Liver (tissue), 8 donors: ENCODE measurements at regions not wholly inside any gene's neighbourhood (a gene's known extent, or its start where the extent isn't known, plus 50 kb on each side); places are given as distances from the start of the nearest gene placed in this dataset.

Experiments used
- DNase-seq: peaks from one replicate; pipeline ENCODE4 v3.0.0-alpha.2; 2017; ENCODE audit warnings: low spot score
- H3K27ac ChIP-seq, 2 donors: one replicate each; pipeline ENCODE4 v1.7.0; 2013; ENCODE audit warnings: inconsistent platforms in 2 of 2, low read length in 2 of 2, control low read depth in 1 of 2, low read depth in 1 of 2, mild to moderate bottlenecking in 1 of 2
- H3K27me3 ChIP-seq, 4 donors: one replicate each; pipeline versions ENCODE4 v1.6.1 to v1.7.0; 2013; ENCODE audit warnings: low read length in 3 of 4, inconsistent platforms in 1 of 4, mild to moderate bottlenecking in 1 of 4, moderate library complexity in 1 of 4; ENCODE audit not compliant: control insufficient read depth in 4 of 4, insufficient read depth in 4 of 4
- H3K36me3 ChIP-seq, 4 donors: one replicate each; pipeline versions ENCODE4 v1.6.1 to v1.7.0; 2013; ENCODE audit warnings: low read length in 3 of 4, mild to moderate bottlenecking in 3 of 4, low read depth in 1 of 4, moderate library complexity in 1 of 4; ENCODE audit not compliant: control insufficient read depth in 4 of 4, insufficient read depth in 3 of 4
- H3K4me1 ChIP-seq, 4 donors: one replicate each; pipeline versions ENCODE4 v1.6.1 to v1.7.0; 2013; ENCODE audit warnings: low read length in 3 of 4, mild to moderate bottlenecking in 3 of 4, moderate library complexity in 1 of 4; ENCODE audit not compliant: control insufficient read depth in 4 of 4, insufficient read depth in 4 of 4
- H3K4me3 ChIP-seq, 3 donors: one replicate each; pipeline versions ENCODE4 v1.6.1 to v1.7.0; 2013; ENCODE audit warnings: low read length in 3 of 3, control low read depth in 1 of 3, low read depth in 1 of 3, mild to moderate bottlenecking in 1 of 3
- H3K9ac ChIP-seq, 2 donors: one replicate each; pipeline ENCODE4 v1.7.0; 2013; ENCODE audit warnings: low read length in 2 of 2, mild to moderate bottlenecking in 2 of 2, moderate library complexity in 2 of 2, control low read depth in 1 of 2, low read depth in 1 of 2
- H3K9me3 ChIP-seq, 4 donors: one replicate each; pipeline versions ENCODE4 v1.6.1 to v1.7.0; 2013; ENCODE audit warnings: low read length in 3 of 4; ENCODE audit not compliant: control insufficient read depth in 4 of 4
- ATF3 ChIP-seq: IDR thresholded peaks from 2 replicates; pipeline ENCODE4 v1.6.1; 2016; ENCODE audit warnings: antibody characterized with exemption
- CTCF ChIP-seq: fragments of 150-350 bp; IDR thresholded peaks from 2 replicates; pipeline ENCODE4 v1.5.1; 2017; ENCODE audit warnings: improper control_type of control experiment, low read depth, low read length; ENCODE audit not compliant: missing input control
- EGR1 ChIP-seq, 2 donors: IDR thresholded peaks; 2 replicates each; pipeline ENCODE4 v1.6.1; 2016 to 2018; ENCODE audit warnings: antibody characterized with exemption in 2 of 2, low read depth in 2 of 2
- FOXA1 ChIP-seq: IDR thresholded peaks from 2 replicates; pipeline ENCODE4 v1.6.1; 2016; ENCODE audit warnings: antibody characterized with exemption
- GABPA ChIP-seq, 2 donors: IDR thresholded peaks in 1 of 2; conservative IDR thresholded peaks in 1 of 2; 2 replicates each; pipeline ENCODE4 v1.6.1; 2016; ENCODE audit warnings: antibody characterized with exemption in 2 of 2, mild to moderate bottlenecking in 1 of 2, moderate library complexity in 1 of 2
- HNF4A ChIP-seq, 2 donors: conservative IDR thresholded peaks; 2 replicates each; pipeline ENCODE4 v1.6.1; 2016; ENCODE audit warnings: antibody characterized with exemption in 2 of 2, mild to moderate bottlenecking in 2 of 2
- NR2F2 ChIP-seq: IDR thresholded peaks from 2 replicates; pipeline ENCODE4 v1.6.1; 2016; ENCODE audit warnings: antibody characterized with exemption
- RAD21 ChIP-seq, 2 donors: IDR thresholded peaks; 2 replicates each; pipeline ENCODE4 v1.6.1; 2016; ENCODE audit warnings: antibody characterized with exemption in 2 of 2, mild to moderate bottlenecking in 2 of 2
- RXRA ChIP-seq, 2 donors: IDR thresholded peaks; 2 replicates each; pipeline ENCODE4 v1.6.1; 2017 to 2018; ENCODE audit warnings: antibody characterized with exemption in 2 of 2, mild to moderate bottlenecking in 1 of 2
- TAF1 ChIP-seq: conservative IDR thresholded peaks from 2 replicates; pipeline ENCODE4 v1.6.1; 2016; ENCODE audit warnings: antibody characterized with exemption, mild to moderate bottlenecking
- YY1 ChIP-seq: IDR thresholded peaks from 2 replicates; pipeline ENCODE4 v1.6.1; 2016; ENCODE audit warnings: antibody characterized with exemption, mild to moderate bottlenecking
- ZBTB33 ChIP-seq: IDR thresholded peaks from 2 replicates; pipeline ENCODE4 v1.6.1; 2016; ENCODE audit warnings: antibody characterized with exemption
- WGBS: extraction: QIAGEN DNeasy Blood & Tissue Kit; methylation state at CpG from one replicate; pipeline ENCODE4 v1.1.7; 2013; 5-methylcytosine and 5-hydroxymethylcytosine counted together
- TF ChIP-seq, protein P1 (sequence below): IDR thresholded peaks from 2 replicates; pipeline ENCODE4 v1.6.1; 2016; ENCODE audit warnings: antibody characterized with exemption, mild to moderate bottlenecking
- donor health status: healthy.
- donor health status: healthy.
- donor health status: healthy.
- donor health status: healthy.
- donor health status: healthy.

DNA sequence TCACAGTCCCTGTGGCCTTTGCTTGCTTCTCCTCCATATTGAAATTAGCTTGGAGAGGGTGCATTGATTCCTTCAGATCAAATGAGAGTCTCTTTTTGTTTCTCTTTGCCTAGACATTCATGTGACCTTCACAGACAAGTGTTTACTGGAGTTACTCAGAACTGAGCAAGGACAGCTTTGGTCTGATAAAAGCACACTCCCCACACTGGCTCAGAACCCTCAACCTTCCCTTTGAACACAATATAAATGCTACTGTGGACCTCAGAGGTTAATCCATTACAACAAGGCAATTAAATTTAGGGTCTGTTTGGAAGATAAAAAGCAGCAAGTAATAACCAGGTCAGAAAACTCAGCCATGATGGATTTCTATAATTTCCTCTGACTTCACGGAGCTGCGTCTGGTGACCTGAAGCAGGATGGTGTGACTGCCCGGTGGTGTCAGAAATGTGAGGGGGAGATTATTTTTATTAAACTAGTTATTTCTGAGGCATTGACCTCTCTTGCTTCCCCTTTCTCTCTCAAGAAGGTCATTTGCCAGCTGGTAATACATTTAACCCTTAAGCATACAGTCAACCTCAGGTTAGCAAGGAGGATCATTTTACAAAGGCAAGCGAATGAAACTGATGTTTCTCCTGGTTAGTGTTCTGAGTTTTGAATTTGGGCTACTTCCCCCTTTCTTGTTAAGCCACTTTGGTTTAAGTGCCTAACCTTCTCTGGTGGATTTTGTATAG lies 208.2 kb downstream of the CLIC5 start:
- Histone ChIP-seq H3K27me3 (peaks cover 0 to 8% (median under 1%) of the 10 kb centered on the region in 4 donors), H3K4me3 (no peak overlapping the region), H3K36me3 (no peaks in the 10 kb centered on the region), H3K9me3 (no peaks in the 10 kb centered on the region), H3K4me1 (no peaks in the 10 kb centered on the region), H3K9ac (no peak overlapping the region), H3K27ac (no peak overlapping the region)
- TF ChIP-seq TAF1 (no peak), NR2F2 (no peak), HNF4A (conservative IDR thresholded peaks at IDR 0.05) (no peak), FOXA1 (no peak), RXRA (IDR thresholded peaks at IDR 0.05) (no peak), CTCF (no peak), RAD21 (IDR thresholded peaks at IDR 0.05) (no peak), ATF3 (no peak)
- TF ChIP-seq, protein P1, sequence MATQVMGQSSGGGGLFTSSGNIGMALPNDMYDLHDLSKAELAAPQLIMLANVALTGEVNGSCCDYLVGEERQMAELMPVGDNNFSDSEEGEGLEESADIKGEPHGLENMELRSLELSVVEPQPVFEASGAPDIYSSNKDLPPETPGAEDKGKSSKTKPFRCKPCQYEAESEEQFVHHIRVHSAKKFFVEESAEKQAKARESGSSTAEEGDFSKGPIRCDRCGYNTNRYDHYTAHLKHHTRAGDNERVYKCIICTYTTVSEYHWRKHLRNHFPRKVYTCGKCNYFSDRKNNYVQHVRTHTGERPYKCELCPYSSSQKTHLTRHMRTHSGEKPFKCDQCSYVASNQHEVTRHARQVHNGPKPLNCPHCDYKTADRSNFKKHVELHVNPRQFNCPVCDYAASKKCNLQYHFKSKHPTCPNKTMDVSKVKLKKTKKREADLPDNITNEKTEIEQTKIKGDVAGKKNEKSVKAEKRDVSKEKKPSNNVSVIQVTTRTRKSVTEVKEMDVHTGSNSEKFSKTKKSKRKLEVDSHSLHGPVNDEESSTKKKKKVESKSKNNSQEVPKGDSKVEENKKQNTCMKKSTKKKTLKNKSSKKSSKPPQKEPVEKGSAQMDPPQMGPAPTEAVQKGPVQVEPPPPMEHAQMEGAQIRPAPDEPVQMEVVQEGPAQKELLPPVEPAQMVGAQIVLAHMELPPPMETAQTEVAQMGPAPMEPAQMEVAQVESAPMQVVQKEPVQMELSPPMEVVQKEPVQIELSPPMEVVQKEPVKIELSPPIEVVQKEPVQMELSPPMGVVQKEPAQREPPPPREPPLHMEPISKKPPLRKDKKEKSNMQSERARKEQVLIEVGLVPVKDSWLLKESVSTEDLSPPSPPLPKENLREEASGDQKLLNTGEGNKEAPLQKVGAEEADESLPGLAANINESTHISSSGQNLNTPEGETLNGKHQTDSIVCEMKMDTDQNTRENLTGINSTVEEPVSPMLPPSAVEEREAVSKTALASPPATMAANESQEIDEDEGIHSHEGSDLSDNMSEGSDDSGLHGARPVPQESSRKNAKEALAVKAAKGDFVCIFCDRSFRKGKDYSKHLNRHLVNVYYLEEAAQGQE, result no peak
- 75% methylated on average over 4 of the region's 4 CpGs for WGBS
- DNase-seq, result no peak

DNA sequence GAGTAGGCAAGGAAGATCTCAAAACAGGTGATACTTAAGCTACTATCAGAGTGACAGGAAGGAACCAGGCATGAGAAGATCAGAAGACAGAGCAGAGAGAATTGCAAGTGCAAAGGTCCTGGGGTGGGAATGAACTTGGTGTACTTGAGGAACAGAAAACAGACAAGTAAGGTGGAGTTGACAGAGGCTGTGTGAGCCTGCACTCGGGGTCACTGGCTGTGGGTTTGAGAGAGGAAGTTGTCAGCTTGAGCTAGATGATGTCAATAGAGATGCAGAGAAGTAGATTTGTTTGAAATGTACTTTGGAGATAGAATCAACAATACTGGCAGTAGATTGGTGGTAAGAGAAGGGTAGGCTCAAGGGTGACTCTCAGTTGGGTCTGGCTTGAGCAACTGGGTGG lies 209.5 kb downstream of the CLIC5 start:
- no peaks in the 10 kb centered on the region for H3K4me1 ChIP-seq
- no peaks in the 10 kb centered on the region for H3K9me3 ChIP-seq
- TF ChIP-seq GABPA (IDR thresholded peaks at IDR 0.05 in 1 of 2, conservative IDR thresholded peaks at IDR 0.05 in 1 of 2) (no peak), TAF1 (no peak), EGR1 (IDR thresholded peaks at IDR 0.05; ENCODE audit: low read depth in 2 of 2) (no peak), YY1 (no peak), ZBTB33 (no peak)
- no peak for DNase-seq
- peaks cover 0 to 7% (median 0%) of the 10 kb centered on the region in 4 donors for H3K27me3 ChIP-seq
- 56% methylated on average over 1 of the region's 1 CpG for WGBS
- no peaks in the 10 kb centered on the region for H3K36me3 ChIP-seq
- H3K9ac ChIP-seq, result no peak overlapping the region
- no peak overlapping the region for H3K4me3 ChIP-seq
- no peak overlapping the region for H3K27ac ChIP-seq
